Esophagus squamous epithelium (tissue), 5 donors: ENCODE measurements at regions not wholly inside any gene's neighbourhood (a gene's known extent, or its start where the extent isn't known, plus 50 kb on each side); places are given as distances from the start of the nearest gene placed in this dataset.

ENCODE experiments used
- DNase-seq: peaks from one replicate; lab custom pipeline; 2025; lab: John Stamatoyannopoulos, UW
- H3K27ac ChIP-seq, 4 donors: fragments of 200-600 bp; sonication (generic); one replicate each; pipeline ENCODE4 v1.5.1; 2016 to 2019; ENCODE audit warnings: mild to moderate bottlenecking in 1 of 4
- H3K27me3 ChIP-seq, 4 donors: fragments of 200-600 bp; sonication (generic); 1 replicate in 3 of 4; 2 replicates in 1 of 4; pipeline versions ENCODE4 v1.5.1 to v1.6.0; 2017 to 2021; ENCODE audit warnings: antibody characterized with exemption in 1 of 4
- H3K36me3 ChIP-seq, 3 donors: fragments of 200-600 bp; sonication (generic); one replicate each; pipeline ENCODE4 v1.5.1; 2016 to 2019
- H3K4me1 ChIP-seq, 3 donors: fragments of 200-600 bp; sonication (generic); one replicate each; pipeline ENCODE4 v1.5.1; 2017 to 2019
- H3K4me3 ChIP-seq, 4 donors: fragments of 200-600 bp; sonication (generic); 1 replicate in 3 of 4; 2 replicates in 1 of 4; pipeline ENCODE4 v1.5.1; 2016 to 2019; ENCODE audit warnings: mild to moderate bottlenecking in 2 of 4, moderate library complexity in 1 of 4
- H3K9me3 ChIP-seq, 3 donors: fragments of 200-600 bp; sonication (generic); one replicate each; pipeline ENCODE4 v1.5.1; 2016 to 2019
- CTCF ChIP-seq, 6 experiments: fragments of 450-650 bp in 4 of 6; fragments of 200-600 bp in 2 of 6; sonication (generic) in 2 of 6; IDR thresholded peaks; one replicate each; pipeline ENCODE4 v1.5.1; 2016 to 2019; ENCODE audit warnings: antibody characterized with exemption in 6 of 6, mild to moderate bottlenecking in 4 of 6, moderate library complexity in 4 of 6
- POLR2A ChIP-seq, 4 donors: fragments of 450-650 bp; IDR thresholded peaks; one replicate each; pipeline ENCODE4 v1.6.1; 2017; ENCODE audit warnings: antibody characterized with exemption in 4 of 4, mild to moderate bottlenecking in 4 of 4, moderate library complexity in 3 of 4
- WGBS, 2 donors: methylation state at CpG; one replicate each; pipeline ENCODE4 v1.1.5; 2018; 5-methylcytosine and 5-hydroxymethylcytosine counted together
- intact Hi-C: fragments of 100-400 bp; cut with DNase I; formaldehyde crosslinking; loops from one replicate; pipeline ENCODE4 v1.15.0; 2022
- donor health status: DM: yes; HTN: yes; CAD: no.

- no peaks in the 10 kb centered on the region for H3K27me3 ChIP-seq
- WGBS, 2 donors, result 28 to 67% methylated on average over 6 to 8 of the region's 8 CpGs
- H3K9me3 ChIP-seq, result no peaks in the 10 kb centered on the region
- intact Hi-C loops, result loop anchor here (5.0 kb wide), 1 partner anchor 121 kb away; no protein-coding TSS in a partner anchor
- TF ChIP-seq CTCF (IDR thresholded peaks at IDR 0.05) (no peak), POLR2A (IDR thresholded peaks at IDR 0.05) (peak in 1 of 4 donors; percentile 41)
- peak overlapping the region; percentile 97 to 100 (median 98) for H3K27ac ChIP-seq
- DNase-seq, result no peak
- peak overlapping the region in 3 of 4 donors; percentile 4 to 68 (median 59) for H3K4me3 ChIP-seq
- peaks cover 0 to 7% (median 0%) of the 10 kb centered on the region in 3 donors for H3K36me3 ChIP-seq
- peaks cover 62 to 100% (median 74%) of the 10 kb centered on the region in 3 donors for H3K4me1 ChIP-seq
Measured at GRCh38 chr9:129491487-129491855, 129.4 kb downstream of the C9orf50 start.

GRCh38 chr9:129490583-129491486, 130.1 kb downstream of the C9orf50 start:
- H3K27me3 ChIP-seq, result no peaks in the 10 kb centered on the region
- intact Hi-C loops, result loop anchor here (5.0 kb wide), 1 partner anchor 121 kb away; no protein-coding TSS in a partner anchor
- peak overlapping the region; percentile 97 to 100 (median 98) for H3K27ac ChIP-seq
- H3K4me1 ChIP-seq, result peaks cover 68 to 100% (median 75%) of the 10 kb centered on the region in 3 donors
- peaks cover 0 to 7% (median 0%) of the 10 kb centered on the region in 3 donors for H3K36me3 ChIP-seq
- DNase-seq, result no peak
- peak overlapping the region in 3 of 4 donors; percentile 58 to 68 (median 59) for H3K4me3 ChIP-seq
- TF ChIP-seq POLR2A (IDR thresholded peaks at IDR 0.05) (no peak), CTCF (IDR thresholded peaks at IDR 0.05) (no peak)
- WGBS, 2 donors, result 27 to 53% methylated on average over 8 to 9 of the region's 11 CpGs
- H3K9me3 ChIP-seq, result no peaks in the 10 kb centered on the region

- Histone ChIP-seq H3K4me3 (peak overlapping the region; percentile 45 to 68 (median 58)), H3K27ac (peak overlapping the region; percentile 97 to 100 (median 98)), H3K4me1 (peaks cover 68 to 100% (median 68%) of the 10 kb centered on the region in 3 donors), H3K27me3 (no peaks in the 10 kb centered on the region), H3K9me3 (no peaks in the 10 kb centered on the region), H3K36me3 (peaks cover 0 to 7% (median 0%) of the 10 kb centered on the region in 3 donors)
- 29 to 37% methylated on average over 11 to 12 of the region's 15 CpGs for WGBS, 2 donors
- TF ChIP-seq POLR2A (IDR thresholded peaks at IDR 0.05), result no peak
- TF ChIP-seq CTCF (IDR thresholded peaks at IDR 0.05), result no peak
- intact Hi-C loops, result loop anchor here (5.0 to 10.0 kb wide), 2 partner anchors 122 to 345 kb away; no protein-coding TSS in a partner anchor
- no peak for DNase-seq
Measured at GRCh38 chr9:129489838-129490582, 130.9 kb downstream of the C9orf50 start.

- peak overlapping the region; percentile 97 to 100 (median 98) for H3K27ac ChIP-seq
- H3K36me3 ChIP-seq, result peaks cover 0 to 7% (median 0%) of the 10 kb centered on the region in 3 donors
- no peak for DNase-seq
- no peaks in the 10 kb centered on the region for H3K27me3 ChIP-seq
- H3K4me3 ChIP-seq, result peak overlapping the region; percentile 45 to 68 (median 58)
- TF ChIP-seq CTCF (IDR thresholded peaks at IDR 0.05) (no peak), POLR2A (IDR thresholded peaks at IDR 0.05) (no peak)
- H3K4me1 ChIP-seq, result peaks cover 73 to 100% (median 79%) of the 10 kb centered on the region in 3 donors
- whole genome bisulfite sequencing, 2 donors, result 0 to 1% methylated on average over 5 to 22 of the region's 46 CpGs
- no peaks in the 10 kb centered on the region for H3K9me3 ChIP-seq
- intact Hi-C loops, result loop anchor here (10.0 kb wide), 1 partner anchor 343 kb away; no protein-coding TSS in a partner anchor
Measured at GRCh38 chr9:129487658-129488483, 133.0 kb downstream of the C9orf50 start.
